GM12873 (cell line): ENCODE measurements at regions not wholly inside any gene's neighbourhood (a gene's known extent, or its start where the extent isn't known, plus 50 kb on each side); places are given as distances from the start of the nearest gene placed in this dataset.

Source experiments
- TF ChIP-seq, protein P1 (sequence below): IDR thresholded peaks from 2 replicates; pipeline ENCODE4 v1.5.1; 2012; ENCODE audit warnings: low read depth, mild to moderate bottlenecking, moderate library complexity, low read length, control low read depth; ENCODE audit not compliant: insufficient read depth; ENCODE audit errors: missing control alignments

GRCh38 chr16:60811051-60811608, 1225.1 kb downstream of the CDH8 start:
- TF ChIP-seq, protein P1, sequence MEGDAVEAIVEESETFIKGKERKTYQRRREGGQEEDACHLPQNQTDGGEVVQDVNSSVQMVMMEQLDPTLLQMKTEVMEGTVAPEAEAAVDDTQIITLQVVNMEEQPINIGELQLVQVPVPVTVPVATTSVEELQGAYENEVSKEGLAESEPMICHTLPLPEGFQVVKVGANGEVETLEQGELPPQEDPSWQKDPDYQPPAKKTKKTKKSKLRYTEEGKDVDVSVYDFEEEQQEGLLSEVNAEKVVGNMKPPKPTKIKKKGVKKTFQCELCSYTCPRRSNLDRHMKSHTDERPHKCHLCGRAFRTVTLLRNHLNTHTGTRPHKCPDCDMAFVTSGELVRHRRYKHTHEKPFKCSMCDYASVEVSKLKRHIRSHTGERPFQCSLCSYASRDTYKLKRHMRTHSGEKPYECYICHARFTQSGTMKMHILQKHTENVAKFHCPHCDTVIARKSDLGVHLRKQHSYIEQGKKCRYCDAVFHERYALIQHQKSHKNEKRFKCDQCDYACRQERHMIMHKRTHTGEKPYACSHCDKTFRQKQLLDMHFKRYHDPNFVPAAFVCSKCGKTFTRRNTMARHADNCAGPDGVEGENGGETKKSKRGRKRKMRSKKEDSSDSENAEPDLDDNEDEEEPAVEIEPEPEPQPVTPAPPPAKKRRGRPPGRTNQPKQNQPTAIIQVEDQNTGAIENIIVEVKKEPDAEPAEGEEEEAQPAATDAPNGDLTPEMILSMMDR = no peak

GRCh38 chr16:60810250-60810649, 1226.0 kb downstream of the CDH8 start:
- TF ChIP-seq, protein P1 = no peak

- TF ChIP-seq, protein P1 = no peak
Measured at GRCh38 chr16:60792437-60792836, 1243.8 kb downstream of the CDH8 start.

- TF ChIP-seq, protein P1 = no peak
Measured at GRCh38 chr16:60788631-60789030, 1247.6 kb downstream of the CDH8 start.

DNA sequence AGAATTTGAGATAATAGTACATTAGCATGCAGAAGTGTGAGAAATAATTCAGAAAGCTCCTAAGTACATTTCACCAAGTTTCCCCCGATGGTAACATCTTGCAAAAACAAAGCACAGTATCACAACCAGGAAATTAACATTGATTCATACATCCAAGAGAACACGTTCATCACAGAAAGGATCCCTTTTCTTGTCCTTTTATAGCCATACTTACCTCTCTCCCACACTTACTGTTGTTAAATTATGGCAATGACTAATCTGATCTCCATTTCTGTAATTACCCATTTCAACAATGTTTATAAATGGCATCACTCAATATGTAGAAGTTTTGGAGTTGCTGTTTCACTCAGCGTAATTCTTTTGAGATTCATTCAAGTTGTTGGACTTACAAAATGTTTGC, 1260.0 kb downstream of the CDH8 start:
- TF ChIP-seq, protein P1 = no peak

DNA sequence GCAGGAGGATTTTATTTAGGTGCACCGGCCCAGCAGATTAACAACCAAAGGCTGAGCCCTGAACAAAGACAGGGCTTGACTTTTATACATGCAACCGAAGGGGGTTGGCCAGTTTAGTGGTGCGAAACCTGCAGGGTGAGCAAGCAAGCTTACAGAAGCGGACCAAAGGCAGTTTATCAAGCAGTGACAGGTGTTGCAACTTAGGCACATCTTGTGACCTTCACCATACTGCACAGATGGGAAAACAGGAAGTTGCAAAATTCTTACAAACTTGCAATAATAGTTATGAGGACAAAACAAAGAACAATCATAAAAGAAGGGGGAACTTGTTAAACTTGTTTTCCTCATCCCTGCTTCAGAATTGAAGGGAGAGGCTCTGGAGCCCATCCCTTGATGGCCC, 1265.1 kb downstream of the CDH8 start:
- TF ChIP-seq, protein P1 = no peak

- TF ChIP-seq, protein P1 = no peak
Measured at GRCh38 chr16:60763869-60764268, 1272.4 kb downstream of the CDH8 start.
